ENCODE measurements at regions not wholly inside any gene's neighbourhood (a gene's known extent, or its start where the extent isn't known, plus 50 kb on each side); places are given as distances from the start of the nearest gene placed in this dataset.

GRCh38 chr2:173434762-173435569, 80.3 kb downstream of the CDCA7 start:
- DNase-seq (ENCODE audit: extremely low spot score) = no peak
- ChIA-PET POLR2A (no interaction called here), CTCF (no interaction called here)
- TF ChIP-seq FOXK2 (IDR thresholded peaks at IDR 0.05) (no peak), FOXA1 (IDR thresholded peaks at IDR 0.05) (no peak), SUZ12 (IDR thresholded peaks at IDR 0.05) (no peak), BHLHE40 (IDR thresholded peaks at IDR 0.05; ENCODE audit: borderline replicate concordance) (no peak), CTBP1 (IDR thresholded peaks at IDR 0.05; ENCODE audit: borderline replicate concordance) (no peak), FOXM1 (IDR thresholded peaks at IDR 0.05; ENCODE audit: borderline replicate concordance) (no peak), TARDBP (IDR thresholded peaks at IDR 0.05) (no peak), ELF4 (IDR thresholded peaks at IDR 0.05) (no peak), SP1 (IDR thresholded peaks at IDR 0.05) (no peak), ARNT (IDR thresholded peaks at IDR 0.05) (no peak), L3MBTL2 (conservative IDR thresholded peaks at IDR 0.05) (no peak), HDGF (IDR thresholded peaks at IDR 0.05; ENCODE audit: borderline replicate concordance) (no peak), ZNF384 (IDR thresholded peaks at IDR 0.05) (no peak), LEF1 (IDR thresholded peaks at IDR 0.05; ENCODE audit: borderline replicate concordance) (no peak), NFRKB (IDR thresholded peaks at IDR 0.05) (no peak), PKNOX1 (IDR thresholded peaks at IDR 0.05) (no peak)

- no peak for TF ChIP-seq FOXA1 (IDR thresholded peaks at IDR 0.05)
- no peak for TF ChIP-seq SUZ12 (IDR thresholded peaks at IDR 0.05)
- no peak for TF ChIP-seq NFRKB (IDR thresholded peaks at IDR 0.05)
- no peak for TF ChIP-seq SP1 (IDR thresholded peaks at IDR 0.05)
- TF ChIP-seq CTBP1 (IDR thresholded peaks at IDR 0.05; ENCODE audit: borderline replicate concordance) = no peak
- no peak for DNase-seq (ENCODE audit: extremely low spot score)
- CTCF ChIA-PET = no interaction called here
- POLR2A ChIA-PET = no interaction called here
Measured at GRCh38 chr2:173435574-173435973, 80.9 kb downstream of the CDCA7 start.

GRCh38 chr2:173436088-173436487, 81.4 kb downstream of the CDCA7 start:
- no peak for TF ChIP-seq LEF1 (IDR thresholded peaks at IDR 0.05; ENCODE audit: borderline replicate concordance)
- TF ChIP-seq FOXA1 (IDR thresholded peaks at IDR 0.05) = no peak
- no peak for TF ChIP-seq NFRKB (IDR thresholded peaks at IDR 0.05)
- no peak for TF ChIP-seq FOXK2 (IDR thresholded peaks at IDR 0.05)
- no peak for TF ChIP-seq SUZ12 (IDR thresholded peaks at IDR 0.05)
- no peak for DNase-seq (ENCODE audit: extremely low spot score)
- ChIA-PET POLR2A (no interaction called here), CTCF (no interaction called here)

GRCh38 chr2:173441222-173441621, 86.5 kb downstream of the CDCA7 start:
- DNase-seq (ENCODE audit: extremely low spot score) = no peak
- POLR2A ChIA-PET = no interaction called here
- CTCF ChIA-PET = no interaction called here
- TF ChIP-seq ELF4 (IDR thresholded peaks at IDR 0.05) (no peak), TARDBP (IDR thresholded peaks at IDR 0.05) (no peak), FOXA1 (IDR thresholded peaks at IDR 0.05) (no peak), FOXK2 (IDR thresholded peaks at IDR 0.05) (no peak), ZNF384 (IDR thresholded peaks at IDR 0.05) (no peak), LEF1 (IDR thresholded peaks at IDR 0.05; ENCODE audit: borderline replicate concordance) (no peak), FOXM1 (IDR thresholded peaks at IDR 0.05; ENCODE audit: borderline replicate concordance) (no peak), HDGF (IDR thresholded peaks at IDR 0.05; ENCODE audit: borderline replicate concordance) (no peak), L3MBTL2 (conservative IDR thresholded peaks at IDR 0.05) (no peak), PKNOX1 (IDR thresholded peaks at IDR 0.05) (no peak), NFRKB (IDR thresholded peaks at IDR 0.05) (no peak)

- ChIA-PET CTCF (no interaction called here), POLR2A (no interaction called here)
- DNase-seq (ENCODE audit: extremely low spot score) = no peak
- no peak for TF ChIP-seq SUZ12 (IDR thresholded peaks at IDR 0.05)
- TF ChIP-seq SP1 (IDR thresholded peaks at IDR 0.05) = no peak
- no peak for TF ChIP-seq PKNOX1 (IDR thresholded peaks at IDR 0.05)
- no peak for TF ChIP-seq ELF4 (IDR thresholded peaks at IDR 0.05)
- TF ChIP-seq L3MBTL2 (conservative IDR thresholded peaks at IDR 0.05) = no peak
- no peak for TF ChIP-seq HDGF (IDR thresholded peaks at IDR 0.05; ENCODE audit: borderline replicate concordance)
- TF ChIP-seq FOXA1 (IDR thresholded peaks at IDR 0.05) = no peak
- no peak for TF ChIP-seq LEF1 (IDR thresholded peaks at IDR 0.05; ENCODE audit: borderline replicate concordance)
- no peak for TF ChIP-seq FOXK2 (IDR thresholded peaks at IDR 0.05)
Measured at GRCh38 chr2:173442542-173442941, 87.9 kb downstream of the CDCA7 start.

- POLR2A ChIA-PET = no interaction called here
Measured at GRCh38 chr2:173446722-173447121, 92.0 kb downstream of the CDCA7 start.

GRCh38 chr2:173448938-173449471, 94.3 kb downstream of the CDCA7 start:
- no peak for TF ChIP-seq ZNF384 (IDR thresholded peaks at IDR 0.05)
- TF ChIP-seq SUZ12 (IDR thresholded peaks at IDR 0.05) = no peak
- no peak for TF ChIP-seq ARNT (IDR thresholded peaks at IDR 0.05)
- no peak for TF ChIP-seq NFRKB (IDR thresholded peaks at IDR 0.05)
- no peak for TF ChIP-seq CTBP1 (IDR thresholded peaks at IDR 0.05; ENCODE audit: borderline replicate concordance)
- no peak for TF ChIP-seq TARDBP (IDR thresholded peaks at IDR 0.05)
- no peak for TF ChIP-seq SP1 (IDR thresholded peaks at IDR 0.05)
- TF ChIP-seq FOXK2 (IDR thresholded peaks at IDR 0.05) = no peak
- TF ChIP-seq LEF1 (IDR thresholded peaks at IDR 0.05; ENCODE audit: borderline replicate concordance) = no peak
- no peak for TF ChIP-seq PKNOX1 (IDR thresholded peaks at IDR 0.05)
- TF ChIP-seq ELF4 (IDR thresholded peaks at IDR 0.05) = no peak
- no peak for TF ChIP-seq HDGF (IDR thresholded peaks at IDR 0.05; ENCODE audit: borderline replicate concordance)
- TF ChIP-seq BHLHE40 (IDR thresholded peaks at IDR 0.05; ENCODE audit: borderline replicate concordance) = no peak
- no peak for TF ChIP-seq FOXM1 (IDR thresholded peaks at IDR 0.05; ENCODE audit: borderline replicate concordance)
- no peak for TF ChIP-seq L3MBTL2 (conservative IDR thresholded peaks at IDR 0.05)
- TF ChIP-seq FOXA1 (IDR thresholded peaks at IDR 0.05) = no peak
- ChIA-PET CTCF (interaction anchor here (0.6 to 1.7 kb wide), 8 partner anchors 9 to 892 kb away, joined by 3 to 9 read pairs (median 4); no protein-coding TSS in a partner anchor), POLR2A (no interaction called here)
- peak; percentile 75 for DNase-seq (ENCODE audit: extremely low spot score)

More at GRCh38 chr2:173446722-173447121, 92.0 kb downstream of the CDCA7 start:
- CTCF ChIA-PET = no interaction called here
- no peak for DNase-seq (ENCODE audit: extremely low spot score)
- TF ChIP-seq LEF1 (IDR thresholded peaks at IDR 0.05; ENCODE audit: borderline replicate concordance) = no peak
